PC-9 (cell line): ENCODE measurements at regions not wholly inside any gene's neighbourhood (a gene's known extent, or its start where the extent isn't known, plus 50 kb on each side); places are given as distances from the start of the nearest gene placed in this dataset.
A peak's percentile ranks its signal among the peaks of the same experiment; 100 is the strongest.

ENCODE experiments used
- BruUV-seq: library from RNA; stranded (reverse); fragments of 400-500 nt; replicated peaks from 2 replicates; lab custom pipeline; 2021; lab: Mats Ljungman, UMichigan
- CTCF ChIA-PET: fragments of 300-600 bp; sonication (Branson Sonifier 250); formaldehyde crosslinking; loops from one replicate; lab custom pipeline; 2022; ENCODE audit warnings: antibody characterized with exemption; lab: Charles Lee
- POLR2A ChIA-PET: fragments of 300-600 bp; sonication (Branson Sonifier 250); formaldehyde crosslinking; loops from one replicate; lab custom pipeline; 2022; ENCODE audit warnings: antibody characterized with exemption; ENCODE audit not compliant: unreplicated experiment; lab: Charles Lee
- DNase-seq, 2 experiments: peaks; one replicate each; pipeline versions ENCODE4 v3.0.0 to v3.0.0-alpha.2; 2015 to 2022; ENCODE audit warnings: mixed read lengths in 1 of 2
- H2AFZ ChIP-seq: fragments of 200-600 bp; sonication (generic); 2 replicates; pipeline ENCODE4 v1.8.1; 2017; ENCODE audit warnings: antibody characterized with exemption
- H3F3A ChIP-seq: fragments of 200-600 bp; sonication (generic); 2 replicates; pipeline ENCODE4 v1.8.1; 2017; ENCODE audit warnings: antibody characterized with exemption, mild to moderate bottlenecking, low read depth; ENCODE audit not compliant: insufficient read depth
- H3K27ac ChIP-seq: fragments of 200-600 bp; sonication (generic); 2 replicates; pipeline ENCODE4 v1.6.1; 2016; ENCODE audit warnings: mixed run types
- H3K27me3 ChIP-seq: fragments of 200-600 bp; sonication (generic); 2 replicates; pipeline ENCODE4 v1.6.1; 2016; ENCODE audit warnings: low read depth, mixed run types; ENCODE audit not compliant: insufficient read depth
- H3K36me3 ChIP-seq: fragments of 200-600 bp; sonication (generic); 2 replicates; pipeline ENCODE4 v1.6.1; 2016; ENCODE audit warnings: low read depth, mixed run types
- H3K4me1 ChIP-seq: fragments of 200-600 bp; sonication (generic); replicated peaks from 2 replicates; pipeline ENCODE4 v1.6.1; 2016; ENCODE audit warnings: mixed run types; ENCODE audit not compliant: insufficient read depth
- H3K4me2 ChIP-seq: fragments of 200-600 bp; sonication (generic); 2 replicates; pipeline ENCODE4 v1.6.1; 2017; ENCODE audit warnings: mixed run types
- H3K4me3 ChIP-seq: fragments of 200-600 bp; sonication (generic); 2 replicates; pipeline ENCODE4 v1.6.1; 2016; ENCODE audit warnings: mixed run types
- H3K79me2 ChIP-seq: fragments of 200-600 bp; sonication (generic); 2 replicates; pipeline ENCODE4 v1.6.1; 2017; ENCODE audit warnings: low read depth, mixed run types
- H3K9me2 ChIP-seq: fragments of 200-600 bp; sonication (generic); 2 replicates; pipeline ENCODE4 v1.8.1; 2017; ENCODE audit warnings: mild to moderate bottlenecking; ENCODE audit not compliant: insufficient read depth
- H3K9me3 ChIP-seq: fragments of 200-600 bp; sonication (generic); 2 replicates; pipeline ENCODE4 v1.8.1; 2016; ENCODE audit warnings: low read depth; ENCODE audit not compliant: insufficient read depth
- H4K20me1 ChIP-seq: fragments of 200-600 bp; sonication (generic); 2 replicates; pipeline ENCODE4 v1.8.1; 2017; ENCODE audit not compliant: insufficient read depth
- EZH2 ChIP-seq: fragments of 200-600 bp; sonication (generic); IDR thresholded peaks from 2 replicates; pipeline ENCODE4 v1.8.0; 2017; ENCODE audit warnings: antibody characterized with exemption, low read depth
- intact Hi-C: fragments of 100-400 bp; cut with micrococcal nuclease; formaldehyde crosslinking; loops from one replicate; pipeline ENCODE4 v1.10.0; 2022; ENCODE audit not compliant: unreplicated experiment
- TF ChIP-seq, protein P1 (sequence below): fragments of 200-600 bp; sonication (generic); conservative IDR thresholded peaks from 2 replicates; pipeline ENCODE4 v1.6.1; 2017; ENCODE audit warnings: mixed run types, antibody characterized with exemption, mild to moderate bottlenecking, moderate library complexity

DNA sequence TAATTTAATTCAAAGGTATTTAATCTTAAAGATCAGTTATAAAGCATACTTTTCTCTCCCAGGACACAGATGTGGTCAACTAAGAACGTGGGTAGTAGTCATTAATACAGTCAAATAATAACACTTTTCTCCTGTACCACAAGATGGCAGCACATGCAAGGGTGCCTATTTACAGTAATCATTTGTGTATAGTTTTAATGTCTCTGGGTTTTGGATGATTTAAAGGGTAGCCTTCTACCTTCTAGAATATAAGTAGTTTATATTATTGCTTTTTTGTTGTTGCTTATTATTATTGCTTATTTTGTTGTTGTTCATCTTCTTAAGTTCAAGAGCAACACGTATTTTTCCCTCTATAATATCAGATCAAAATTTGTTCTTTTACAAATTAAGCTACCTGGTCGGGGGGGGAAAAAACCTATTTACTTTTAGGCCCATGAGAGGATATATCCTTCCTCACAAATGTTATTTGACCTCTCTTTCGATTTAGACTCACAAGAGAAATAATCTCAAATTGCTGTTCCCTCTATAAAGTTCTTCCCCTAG, 59.6 kb upstream of the SLC27A6 start:
- Histone ChIP-seq H3K9me3 (no peaks in the 10 kb centered on the region), H3K27me3 (no peaks in the 10 kb centered on the region), H2AFZ (no peak overlapping the region), H3K4me1 (no peaks in the 10 kb centered on the region), H3K9me2 (no peaks in the 10 kb centered on the region), H3K27ac (no peak overlapping the region), H3K36me3 (no peaks in the 10 kb centered on the region), H3F3A (no peaks in the 10 kb centered on the region), H3K4me3 (no peak overlapping the region), H3K79me2 (no peaks in the 10 kb centered on the region), H3K4me2 (no peak overlapping the region), H4K20me1 (no peaks in the 10 kb centered on the region)
- DNase-seq, result peak; percentile 10 to 48
- intact Hi-C loops, result loop anchor here (1.0 to 5.0 kb wide), 2 partner anchors 222 to 863 kb away; no protein-coding TSS in a partner anchor
- POLR2A ChIA-PET, result no interaction called here
- no TSS peak for BruUV-seq
- TF ChIP-seq, protein P1, sequence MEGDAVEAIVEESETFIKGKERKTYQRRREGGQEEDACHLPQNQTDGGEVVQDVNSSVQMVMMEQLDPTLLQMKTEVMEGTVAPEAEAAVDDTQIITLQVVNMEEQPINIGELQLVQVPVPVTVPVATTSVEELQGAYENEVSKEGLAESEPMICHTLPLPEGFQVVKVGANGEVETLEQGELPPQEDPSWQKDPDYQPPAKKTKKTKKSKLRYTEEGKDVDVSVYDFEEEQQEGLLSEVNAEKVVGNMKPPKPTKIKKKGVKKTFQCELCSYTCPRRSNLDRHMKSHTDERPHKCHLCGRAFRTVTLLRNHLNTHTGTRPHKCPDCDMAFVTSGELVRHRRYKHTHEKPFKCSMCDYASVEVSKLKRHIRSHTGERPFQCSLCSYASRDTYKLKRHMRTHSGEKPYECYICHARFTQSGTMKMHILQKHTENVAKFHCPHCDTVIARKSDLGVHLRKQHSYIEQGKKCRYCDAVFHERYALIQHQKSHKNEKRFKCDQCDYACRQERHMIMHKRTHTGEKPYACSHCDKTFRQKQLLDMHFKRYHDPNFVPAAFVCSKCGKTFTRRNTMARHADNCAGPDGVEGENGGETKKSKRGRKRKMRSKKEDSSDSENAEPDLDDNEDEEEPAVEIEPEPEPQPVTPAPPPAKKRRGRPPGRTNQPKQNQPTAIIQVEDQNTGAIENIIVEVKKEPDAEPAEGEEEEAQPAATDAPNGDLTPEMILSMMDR, result peak; percentile 88
- no peak for TF ChIP-seq EZH2
- CTCF ChIA-PET, result interaction anchor here (0.6 kb wide), 1 partner anchor 866 kb away, joined by 3 read pairs; no protein-coding TSS in a partner anchor

DNA sequence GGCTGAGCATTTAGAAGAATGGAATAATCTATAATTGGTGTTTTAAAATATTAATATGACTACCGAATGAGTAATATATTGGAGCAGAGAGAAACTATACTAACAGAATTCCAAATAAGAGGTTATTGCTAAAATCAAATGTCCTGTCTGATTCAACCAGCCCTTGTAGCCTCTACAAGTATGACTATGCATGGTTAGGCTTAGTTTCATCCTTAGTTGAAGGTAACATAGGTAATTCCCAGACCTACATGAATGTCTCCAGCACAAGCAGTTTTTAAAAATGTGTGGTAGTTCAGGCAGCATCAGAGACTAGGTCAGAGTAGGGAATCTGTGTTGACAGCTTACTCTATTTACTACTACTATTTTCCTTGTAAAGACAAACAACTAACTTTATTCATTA, 51.7 kb upstream of the SLC27A6 start:
- H3K36me3 ChIP-seq, result no peaks in the 10 kb centered on the region
- no peaks in the 10 kb centered on the region for H3K4me1 ChIP-seq
- H3K79me2 ChIP-seq, result no peaks in the 10 kb centered on the region
- no peaks in the 10 kb centered on the region for H3K9me3 ChIP-seq
- POLR2A ChIA-PET, result no interaction called here
- no peak overlapping the region for H3K27ac ChIP-seq
- no peak overlapping the region for H3K4me2 ChIP-seq
- DNase-seq, result no peak
- CTCF ChIA-PET, result no interaction called here
- H3F3A ChIP-seq, result no peaks in the 10 kb centered on the region
- no peaks in the 10 kb centered on the region for H4K20me1 ChIP-seq
- no peak overlapping the region for H2AFZ ChIP-seq
- BruUV-seq, result no TSS peak
- no peaks in the 10 kb centered on the region for H3K9me2 ChIP-seq
- no peak overlapping the region for H3K4me3 ChIP-seq
- H3K27me3 ChIP-seq, result no peaks in the 10 kb centered on the region
- TF ChIP-seq EZH2, result no peak
- TF ChIP-seq, protein P1, result no peak
- intact Hi-C loops, result no loop called here
